GM21390 (cell line): ENCODE measurements at regions not wholly inside any gene's neighbourhood (a gene's known extent, or its start where the extent isn't known, plus 50 kb on each side); places are given as distances from the start of the nearest gene placed in this dataset.
"Not testable (repeated sequence)": the region's sequence is repeated elsewhere in the genome, so short reads cannot be mapped to it uniquely, and the experiment has no call there.

Experiments used
- ATAC-seq: cut with Tn5 transposase; IDR thresholded peaks from one replicate; pipeline ENCODE4 v1.9.1; 2021; ENCODE audit not compliant: unreplicated experiment

DNA sequence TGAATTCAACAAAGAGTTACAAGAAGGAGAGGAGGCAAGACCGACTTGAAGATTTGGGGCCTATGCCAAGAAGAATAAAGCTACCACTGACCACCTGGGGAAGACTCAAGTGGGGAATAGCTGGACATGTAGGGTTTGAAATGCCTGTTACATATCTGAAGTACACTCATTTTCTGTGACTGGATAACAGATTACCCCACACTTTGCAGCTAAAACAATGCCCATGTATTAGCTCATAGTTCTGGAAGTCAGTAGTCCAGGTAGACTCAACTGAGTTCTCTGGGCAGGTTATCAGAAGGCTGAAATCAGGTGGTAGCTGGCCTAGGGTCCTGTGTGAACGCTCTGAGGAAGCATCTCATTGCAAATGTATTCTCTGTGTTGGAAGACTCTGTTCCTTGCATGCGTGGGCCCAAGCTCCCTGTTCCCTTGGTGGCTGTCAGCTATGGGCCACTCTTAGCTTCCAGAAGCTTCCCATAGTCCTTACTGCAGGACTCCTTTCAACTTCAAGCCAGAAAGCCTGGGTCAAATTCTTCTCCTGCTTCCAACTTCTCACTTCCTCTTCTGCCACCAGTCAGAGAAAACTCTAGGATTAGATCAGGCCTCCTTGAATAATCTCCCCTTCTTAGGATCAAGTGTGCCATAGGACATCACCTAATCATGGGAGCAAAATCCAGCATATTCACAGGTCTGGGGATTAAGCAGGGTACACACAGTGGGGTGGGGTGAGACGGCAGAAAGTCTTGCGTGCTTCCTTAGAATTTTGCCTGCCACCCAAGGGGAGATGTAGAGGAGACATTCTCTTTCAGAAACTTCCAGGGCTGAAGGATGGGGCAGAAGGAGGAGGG is 187.8 kb downstream of the SHQ1 start:
- ATAC-seq = no peak

DNA sequence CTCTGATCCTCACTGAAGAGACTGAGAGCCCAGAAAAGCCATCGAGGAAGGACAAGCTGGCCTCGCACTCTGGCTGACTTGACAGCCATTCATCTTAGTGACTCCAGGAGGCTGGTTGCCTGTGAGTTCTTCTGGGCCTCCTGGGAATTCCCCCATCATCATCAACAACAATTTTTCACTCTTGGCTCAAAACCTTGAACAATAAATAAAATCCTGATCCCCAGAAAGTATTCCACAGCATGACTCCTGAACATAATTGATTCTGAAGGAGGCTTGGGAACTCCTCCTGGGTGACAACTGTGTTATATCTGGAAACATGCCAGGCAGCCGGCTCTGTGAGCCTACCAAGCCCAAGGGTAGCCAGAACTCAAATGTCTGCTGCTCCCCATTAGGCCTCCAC is 188.6 kb downstream of the SHQ1 start:
- no peak for ATAC-seq

GRCh38 chr3:72659188-72659587 is 189.1 kb downstream of the SHQ1 start:
- no peak for ATAC-seq

GRCh38 chr3:72658466-72659100 is 189.7 kb downstream of the SHQ1 start:
- ATAC-seq = no peak

GRCh38 chr3:72657666-72658065 is 190.6 kb downstream of the SHQ1 start:
- peak; percentile 46 for ATAC-seq

DNA sequence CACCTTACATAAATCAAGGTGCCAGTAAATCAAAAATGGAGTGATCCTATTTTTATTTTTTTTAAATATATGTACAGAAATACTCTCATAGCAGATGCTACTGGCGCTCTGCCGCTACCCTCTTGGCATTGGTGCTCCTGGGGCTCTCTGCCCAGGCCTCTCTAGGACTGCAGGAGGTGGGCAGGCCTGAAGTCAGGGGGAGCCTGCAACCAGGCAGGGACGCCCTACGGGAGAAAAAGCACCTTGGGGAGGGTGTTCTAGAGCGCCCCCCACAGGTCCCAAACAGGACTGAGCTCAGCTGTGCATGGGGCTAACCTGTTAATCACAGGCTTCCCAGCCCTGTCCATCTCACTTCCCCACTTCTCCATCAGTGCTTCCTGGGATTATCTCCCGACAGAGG is 192.5 kb downstream of the SHQ1 start:
- no peak for ATAC-seq

- no peak for ATAC-seq
Observed at GRCh38 chr3:72655131-72655551, 193.1 kb downstream of the SHQ1 start.

GRCh38 chr3:72652395-72652794 is 195.8 kb downstream of the SHQ1 start:
- no peak for ATAC-seq

DNA sequence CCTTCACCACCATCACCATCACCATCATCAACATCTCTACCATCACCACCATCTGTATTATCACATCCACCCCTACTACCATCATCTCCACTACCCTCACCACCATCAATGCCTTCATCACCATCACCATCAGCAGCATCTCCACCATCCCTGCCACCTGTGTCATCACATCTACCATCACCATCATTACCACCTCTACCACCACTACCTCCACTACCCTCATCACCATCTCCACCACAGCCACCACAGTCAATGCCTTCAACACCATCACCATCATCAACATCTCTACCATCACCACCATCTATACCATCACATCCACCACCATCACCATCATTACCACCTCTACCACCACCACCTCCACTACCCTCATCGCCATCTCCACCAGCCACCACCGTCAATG is 196.7 kb downstream of the SHQ1 start:
- no peak for ATAC-seq

GRCh38 chr3:72646263-72646662 is 202.0 kb downstream of the SHQ1 start:
- ATAC-seq = no peak

DNA sequence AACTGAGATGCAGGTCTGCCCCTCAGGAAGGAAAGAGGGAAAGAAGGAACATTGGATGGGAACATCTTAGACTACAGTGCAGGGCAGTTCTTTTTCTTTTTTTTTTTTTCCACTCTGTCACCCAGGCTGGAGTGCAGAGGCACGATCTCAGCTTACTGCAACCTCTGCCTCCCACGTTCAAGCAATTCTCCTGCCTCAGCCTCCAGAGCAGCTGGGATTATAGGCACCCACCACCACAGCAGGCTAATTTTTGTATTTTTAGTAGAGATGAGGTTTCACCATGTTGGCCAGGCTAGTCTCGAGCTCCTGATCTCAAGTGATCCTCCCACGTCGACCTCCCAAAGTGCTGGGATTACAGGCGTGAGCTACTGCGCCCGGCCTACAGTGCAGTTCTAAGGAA is 204.6 kb downstream of the SHQ1 start:
- not testable (repeated sequence) for ATAC-seq

DNA sequence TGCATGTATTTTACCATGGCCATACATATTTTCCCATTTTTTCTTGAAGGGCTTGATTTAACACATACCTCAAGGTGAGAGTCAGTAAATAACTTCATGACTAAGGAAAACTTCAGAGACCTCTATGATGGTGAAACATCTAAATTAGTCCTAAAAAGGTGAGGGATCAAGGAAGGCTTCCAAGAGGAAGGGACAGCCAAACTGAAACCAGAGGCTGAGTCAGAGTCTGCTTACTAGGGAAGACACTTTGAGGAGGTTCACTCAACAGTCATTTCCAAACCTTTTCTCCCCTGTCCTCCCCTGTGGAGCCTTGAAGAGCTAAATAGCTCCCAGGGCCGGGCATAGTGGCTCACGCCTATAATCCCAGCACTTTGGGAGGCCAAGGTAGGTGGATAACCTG is 206.6 kb downstream of the SHQ1 start:
- no peak for ATAC-seq

DNA sequence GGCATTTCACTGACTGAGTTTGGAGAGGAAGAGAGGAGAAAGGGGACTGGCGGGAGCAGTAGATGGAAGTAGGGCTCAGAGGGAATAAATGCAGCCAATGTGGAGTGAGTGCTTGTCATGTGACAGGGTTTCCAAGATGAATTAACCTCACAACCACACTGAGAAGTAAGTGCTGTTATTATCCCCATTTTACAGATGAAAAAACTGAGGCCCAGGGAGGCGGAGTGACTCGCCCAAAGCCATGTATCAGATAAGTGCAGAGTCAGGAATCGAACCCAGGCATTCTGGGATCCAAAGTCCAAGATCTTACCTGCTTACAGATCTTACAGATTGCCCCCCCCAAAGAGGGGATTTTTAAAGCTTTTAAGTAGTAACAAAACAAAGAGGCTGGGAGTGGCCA is 207.2 kb downstream of the SHQ1 start:
- no peak for ATAC-seq

DNA sequence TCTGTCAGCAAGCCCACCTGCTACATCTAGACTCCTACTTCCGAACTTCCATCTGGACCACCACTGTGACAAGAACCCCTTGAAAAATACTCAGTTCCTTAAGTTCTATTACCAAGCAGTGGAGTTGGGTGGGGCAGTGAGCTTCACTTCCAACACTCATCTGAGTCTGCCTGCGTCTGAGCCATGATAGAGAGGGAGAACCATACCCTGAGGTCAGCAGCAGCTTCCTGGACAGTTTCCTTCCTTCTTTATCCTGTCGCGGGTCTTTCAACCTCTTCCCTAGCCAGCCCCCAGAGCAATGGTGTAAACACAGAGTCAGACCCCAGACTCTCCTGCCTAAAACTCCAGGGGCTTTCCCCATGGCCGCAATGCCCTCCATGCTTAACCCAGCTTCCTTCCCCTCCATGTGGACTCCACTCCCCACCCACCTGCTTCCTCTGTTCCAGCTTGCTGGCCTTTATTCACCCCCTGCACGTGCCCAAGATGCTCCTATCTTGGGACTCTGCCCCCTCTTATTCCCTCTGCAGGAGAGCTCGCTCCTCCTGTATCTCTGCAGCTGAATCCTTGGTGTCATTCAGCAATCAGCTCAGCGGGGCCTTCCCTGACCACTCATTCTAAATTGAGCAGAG is 211.2 kb downstream of the SHQ1 start:
- no peak for ATAC-seq

GRCh38 chr3:72635551-72635950 is 212.7 kb downstream of the SHQ1 start:
- ATAC-seq = no peak

- no peak for ATAC-seq
Observed at GRCh38 chr3:72634128-72634527, 214.1 kb downstream of the SHQ1 start.

- no peak for ATAC-seq
Observed at GRCh38 chr3:72633534-72633933, 214.7 kb downstream of the SHQ1 start.

- ATAC-seq = no peak
Observed at GRCh38 chr3:72633121-72633520, 215.1 kb downstream of the SHQ1 start.

- no peak for ATAC-seq
Observed at GRCh38 chr3:72632129-72632528, 216.1 kb downstream of the SHQ1 start.

DNA sequence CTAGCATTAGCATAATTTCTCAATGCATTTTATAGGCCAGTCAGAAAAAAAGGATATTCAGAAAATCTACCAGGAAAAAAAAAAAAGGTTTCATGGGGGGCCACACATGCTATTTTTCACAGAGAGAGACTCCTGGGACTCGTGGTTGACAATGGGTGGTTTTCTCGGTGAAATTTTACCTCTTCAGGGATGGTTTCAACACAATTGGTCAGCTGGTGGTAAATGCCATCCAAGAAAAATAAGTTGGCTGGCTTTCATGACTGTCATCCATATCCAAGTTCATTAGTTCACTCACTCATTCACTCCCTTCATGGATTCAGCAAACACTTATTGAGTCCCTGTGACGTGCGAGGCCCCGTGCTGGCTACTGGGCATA is 217.3 kb downstream of the SHQ1 start:
- ATAC-seq = no peak

DNA sequence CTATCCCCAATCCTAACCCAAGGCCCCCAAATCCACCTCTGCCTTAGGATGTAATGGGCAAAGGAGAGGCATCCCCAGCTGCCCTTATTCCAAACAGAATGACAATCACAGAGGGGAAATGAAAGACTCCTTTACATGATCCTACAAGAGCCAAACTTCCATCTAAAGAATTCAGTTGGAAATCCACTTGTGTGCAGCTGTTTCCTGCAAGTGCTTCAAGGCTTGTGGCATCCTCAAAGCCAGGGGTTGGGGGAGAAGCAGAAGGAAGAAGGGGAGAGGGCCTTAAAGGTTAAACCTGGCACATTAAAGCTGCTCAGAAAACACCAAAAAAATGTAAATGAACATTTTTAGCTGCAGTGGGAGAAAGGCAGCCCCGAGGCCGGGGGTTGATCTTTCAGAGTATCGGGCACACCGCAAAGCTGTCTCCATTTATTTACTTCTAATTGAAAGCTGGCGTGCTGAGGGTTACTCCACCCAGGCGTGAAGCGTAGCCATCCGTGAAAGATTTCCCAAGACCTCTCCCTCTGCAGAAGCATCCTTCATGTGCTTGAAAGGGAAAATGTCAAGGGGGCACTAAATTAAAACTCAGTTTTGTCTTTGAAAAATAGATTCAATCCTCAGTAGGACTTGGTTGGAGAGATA is 217.8 kb downstream of the SHQ1 start:
- no peak for ATAC-seq

DNA sequence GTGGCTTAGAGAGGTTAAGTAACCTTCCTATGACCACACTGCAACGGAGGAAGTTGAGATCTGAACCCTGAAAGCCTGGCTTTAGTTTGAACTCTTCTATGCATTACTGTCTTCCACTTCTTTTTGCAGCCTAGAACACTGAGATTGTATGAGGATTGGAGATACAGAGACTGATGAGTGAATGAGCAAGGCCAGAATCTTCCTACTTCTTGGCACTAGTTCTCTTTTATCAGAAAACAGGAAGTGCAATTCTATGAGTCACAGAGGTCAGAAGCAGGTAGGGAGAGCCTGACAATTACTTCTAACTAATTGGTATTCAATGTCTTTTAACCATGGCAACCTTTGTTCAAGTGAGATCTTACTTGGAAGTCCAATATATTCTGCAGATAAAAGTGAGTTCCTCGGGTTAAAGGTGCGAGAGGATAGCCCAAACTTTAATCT is 219.0 kb downstream of the SHQ1 start:
- peak; percentile 72 for ATAC-seq
